B cell (primary cell): ENCODE measurements at regions not wholly inside any gene's neighbourhood (a gene's known extent, or its start where the extent isn't known, plus 50 kb on each side); places are given as distances from the start of the nearest gene placed in this dataset.

Experiments used
- ATAC-seq: fragments of 200-7000 bp; cut with Tn5 transposase; one replicate; pipeline ENCODE4 v1.10.0; 2021; ENCODE audit warnings: low read depth, mild to moderate bottlenecking, moderate number of reproducible peaks, moderate library complexity
- CTCF ChIA-PET: fragments of 350-600 bp; sonication (Branson Sonifier 250); formaldehyde crosslinking; loops from one replicate; lab custom pipeline; 2021; ENCODE audit warnings: antibody characterized with exemption, inconsistent platforms; lab: Charles Lee
- POLR2A ChIA-PET: fragments of 350-600 bp; sonication (Branson Sonifier 250); formaldehyde crosslinking; loops from one replicate; lab custom pipeline; 2021; ENCODE audit warnings: antibody characterized with exemption; lab: Charles Lee
- DNase-seq: peaks from one replicate; pipeline ENCODE4 v3.0.0; 2013
- H2AFZ ChIP-seq: 2 replicates; pipeline ENCODE4 v1.6.1; 2012; ENCODE audit warnings: mild to moderate bottlenecking, low read depth, low read length; ENCODE audit not compliant: insufficient read depth, poor library complexity, severe bottlenecking
- H3K27ac ChIP-seq, 2 donors: 1 replicate in 1 of 2; 2 replicates in 1 of 2; pipeline ENCODE4 v1.5.1; 2012 to 2013; ENCODE audit warnings: low read length in 2 of 2, mild to moderate bottlenecking in 2 of 2, moderate library complexity in 1 of 2
- H3K27me3 ChIP-seq, 4 experiments: fragments of 200-600 bp in 1 of 4; sonication (generic) in 1 of 4; replicated peaks in 1 of 4; 1 replicate in 2 of 4; 2 replicates in 2 of 4; pipeline versions ENCODE4 v1.6.1 to v1.7.0; 2013 to 2016; ENCODE audit warnings: low read length in 3 of 4, mild to moderate bottlenecking in 2 of 4, mixed read lengths in 1 of 4, moderate library complexity in 1 of 4; ENCODE audit not compliant: insufficient read depth in 4 of 4, control insufficient read depth in 3 of 4; ENCODE audit errors: control extremely low read depth in 1 of 4
- H3K36me3 ChIP-seq, 2 experiments: replicated peaks in 1 of 2; 1 replicate in 1 of 2; 2 replicates in 1 of 2; pipeline versions ENCODE4 v1.6.1 to v1.7.1; 2013; ENCODE audit warnings: low read length in 1 of 2; ENCODE audit not compliant: insufficient read depth in 2 of 2, control insufficient read depth in 1 of 2; ENCODE audit errors: control extremely low read depth in 1 of 2, extremely low read depth in 1 of 2
- H3K4me1 ChIP-seq, 2 donors: fragments of 200-600 bp in 1 of 2; sonication (generic) in 1 of 2; 1 replicate in 1 of 2; 2 replicates in 1 of 2; pipeline versions ENCODE4 v1.5.1 to v1.6.1; 2013 to 2017; ENCODE audit warnings: low read length in 2 of 2; ENCODE audit not compliant: control insufficient read depth in 2 of 2, insufficient read depth in 2 of 2
- H3K4me2 ChIP-seq: replicated peaks from 2 replicates; pipeline ENCODE3; 2012; ENCODE audit warnings: mild to moderate bottlenecking, low read depth, low read length; ENCODE audit not compliant: poor library complexity, severe bottlenecking
- H3K4me3 ChIP-seq, 5 experiments: fragments of 200-600 bp in 1 of 5; sonication (generic) in 1 of 5; 1 replicate in 3 of 5; 2 replicates in 2 of 5; pipeline versions ENCODE4 v1.5.1 to v1.7.0; 2011 to 2016; ENCODE audit warnings: low read length in 4 of 5, mild to moderate bottlenecking in 4 of 5, low read depth in 2 of 5, control low read depth in 1 of 5, moderate library complexity in 1 of 5; ENCODE audit not compliant: insufficient read depth in 1 of 5; ENCODE audit errors: control extremely low read depth in 1 of 5, extremely low read depth in 1 of 5
- H3K79me2 ChIP-seq: fragments of 200-600 bp; sonication (generic); one replicate; pipeline ENCODE4 v1.6.0; 2016; ENCODE audit warnings: low read length; ENCODE audit not compliant: control insufficient read depth, insufficient read depth
- H3K9ac ChIP-seq: fragments of 200-600 bp; sonication (generic); 2 replicates; pipeline ENCODE4 v1.6.1; 2017; ENCODE audit warnings: mild to moderate bottlenecking, low read length, moderate library complexity
- H3K9me3 ChIP-seq, 3 donors: one replicate each; pipeline versions ENCODE4 v1.6.1 to v1.7.1; 2013; ENCODE audit warnings: low read length in 2 of 3; ENCODE audit not compliant: control insufficient read depth in 2 of 3, insufficient read depth in 1 of 3; ENCODE audit errors: control extremely low read depth in 1 of 3
- H4K20me1 ChIP-seq: 2 replicates; pipeline ENCODE4 v1.6.0; 2012; ENCODE audit warnings: mild to moderate bottlenecking, low read length; ENCODE audit not compliant: insufficient read depth, control insufficient read depth, poor library complexity, severe bottlenecking
- H3K27ac Mint-ChIP-seq: one replicate; pipeline ENCODE4 v1.8.0; 2021; ENCODE audit warnings: mixed read lengths
- H3K27me3 Mint-ChIP-seq: one replicate; pipeline ENCODE4 v1.8.0; 2021; ENCODE audit warnings: mixed read lengths
- H3K4me1 Mint-ChIP-seq: one replicate; pipeline ENCODE4 v1.8.0; 2021; ENCODE audit warnings: mixed read lengths
- H3K4me3 Mint-ChIP-seq: one replicate; pipeline ENCODE4 v1.8.0; 2021; ENCODE audit warnings: mixed read lengths
- H3K9me3 Mint-ChIP-seq: one replicate; pipeline ENCODE4 v1.8.0; 2022; ENCODE audit warnings: mixed read lengths; ENCODE audit not compliant: insufficient read depth
- EZH2 ChIP-seq: IDR thresholded peaks from 2 replicates; pipeline ENCODE4 v1.6.1; 2012; ENCODE audit warnings: borderline replicate concordance, low read depth, mild to moderate bottlenecking, moderate library complexity, low read length; ENCODE audit not compliant: insufficient read depth, poor library complexity, severe bottlenecking
- WGBS: methylation state at CpG from one replicate; pipeline ENCODE4 v1.1.5; 2013; ENCODE audit warnings: missing lambda C conversion rate; ENCODE audit not compliant: insufficient coverage; 5-methylcytosine and 5-hydroxymethylcytosine counted together
- intact Hi-C: fragments of 100-400 bp; cut with micrococcal nuclease; formaldehyde crosslinking; loops from one replicate; pipeline ENCODE4 v1.10.0; 2022
- TF ChIP-seq, protein P1 (sequence below): fragments of 200-600 bp; IDR thresholded peaks from one replicate; pipeline ENCODE4 v1.8.0; 2022; ENCODE audit warnings: antibody characterized with exemption, mild to moderate bottlenecking

DNA sequence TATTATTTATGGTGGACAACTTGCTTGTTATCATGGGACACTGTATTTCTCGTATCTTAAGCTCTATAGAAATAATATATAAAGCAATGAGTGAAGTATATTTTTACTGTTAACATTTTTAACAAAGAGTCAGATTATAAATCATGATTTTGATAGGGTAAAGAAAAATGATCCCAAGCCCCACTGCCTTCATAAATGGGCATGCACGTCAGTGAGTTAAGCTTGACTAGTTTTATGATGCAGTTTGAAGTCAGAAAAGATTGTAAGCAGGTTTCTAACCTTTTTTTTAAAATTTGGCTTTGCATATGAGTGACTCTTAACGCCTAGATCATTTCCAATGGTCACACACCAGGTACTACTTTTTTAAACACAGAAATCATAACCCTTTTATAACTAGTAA is 152.8 kb downstream of the GNAT3 start:
- H3K9me3 Mint-ChIP-seq: no peaks in the 10 kb centered on the region
- H3K27me3 Mint-ChIP-seq: no peaks in the 10 kb centered on the region
- Histone ChIP-seq H3K79me2 (no peaks in the 10 kb centered on the region), H3K27ac (no peak overlapping the region), H3K27me3 (no peaks in the 10 kb centered on the region), H3K36me3 (no peaks in the 10 kb centered on the region), H3K4me2 (no peak overlapping the region), H3K4me3 (no peak overlapping the region), H2AFZ (no peak overlapping the region), H3K9me3 (no peaks in the 10 kb centered on the region), H3K4me1 (no peaks in the 10 kb centered on the region), H4K20me1 (no peaks in the 10 kb centered on the region), H3K9ac (no peak overlapping the region)
- WGBS: no CpG with 5 or more reads among the region's 3 CpGs
- ChIA-PET POLR2A (no interaction called here), CTCF (no interaction called here)
- TF ChIP-seq, protein P1, sequence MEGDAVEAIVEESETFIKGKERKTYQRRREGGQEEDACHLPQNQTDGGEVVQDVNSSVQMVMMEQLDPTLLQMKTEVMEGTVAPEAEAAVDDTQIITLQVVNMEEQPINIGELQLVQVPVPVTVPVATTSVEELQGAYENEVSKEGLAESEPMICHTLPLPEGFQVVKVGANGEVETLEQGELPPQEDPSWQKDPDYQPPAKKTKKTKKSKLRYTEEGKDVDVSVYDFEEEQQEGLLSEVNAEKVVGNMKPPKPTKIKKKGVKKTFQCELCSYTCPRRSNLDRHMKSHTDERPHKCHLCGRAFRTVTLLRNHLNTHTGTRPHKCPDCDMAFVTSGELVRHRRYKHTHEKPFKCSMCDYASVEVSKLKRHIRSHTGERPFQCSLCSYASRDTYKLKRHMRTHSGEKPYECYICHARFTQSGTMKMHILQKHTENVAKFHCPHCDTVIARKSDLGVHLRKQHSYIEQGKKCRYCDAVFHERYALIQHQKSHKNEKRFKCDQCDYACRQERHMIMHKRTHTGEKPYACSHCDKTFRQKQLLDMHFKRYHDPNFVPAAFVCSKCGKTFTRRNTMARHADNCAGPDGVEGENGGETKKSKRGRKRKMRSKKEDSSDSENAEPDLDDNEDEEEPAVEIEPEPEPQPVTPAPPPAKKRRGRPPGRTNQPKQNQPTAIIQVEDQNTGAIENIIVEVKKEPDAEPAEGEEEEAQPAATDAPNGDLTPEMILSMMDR: no peak
- no peak for TF ChIP-seq EZH2
- ATAC-seq (no peak), DNase-seq (no peak)
- H3K4me1 Mint-ChIP-seq: no peaks in the 10 kb centered on the region
- H3K27ac Mint-ChIP-seq: no peak overlapping the region
- H3K4me3 Mint-ChIP-seq: no peak overlapping the region
- intact Hi-C loops: no loop called here

DNA sequence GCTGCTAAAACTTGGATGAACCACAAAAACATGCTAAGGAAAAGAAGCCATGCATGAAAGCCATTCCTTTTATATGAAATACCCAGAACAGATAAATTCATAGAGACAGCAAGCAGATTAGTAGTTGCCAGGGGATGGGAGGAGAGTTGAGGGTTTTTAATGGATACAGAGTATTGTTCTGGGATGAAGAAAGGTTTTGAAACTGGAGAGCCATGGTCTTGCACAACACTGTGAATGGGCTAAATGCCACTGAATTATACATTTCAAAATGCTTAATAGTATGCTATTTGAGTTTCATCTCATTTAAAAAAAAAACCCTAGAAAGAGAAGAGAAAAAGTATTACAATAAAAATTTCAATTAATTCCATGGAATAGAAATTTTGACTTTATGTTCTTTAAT is 154.3 kb downstream of the GNAT3 start:
- H3K4me1 Mint-ChIP-seq: no peaks in the 10 kb centered on the region
- intact Hi-C loops: no loop called here

More for the DNA sequence above, 154.3 kb downstream of the GNAT3 start:
- CTCF ChIA-PET: no interaction called here
- Histone ChIP-seq H3K4me2 (no peak overlapping the region), H4K20me1 (no peaks in the 10 kb centered on the region), H3K27ac (no peak overlapping the region), H3K9me3 (no peaks in the 10 kb centered on the region), H3K4me1 (no peaks in the 10 kb centered on the region), H3K4me3 (no peak overlapping the region), H3K27me3 (no peaks in the 10 kb centered on the region), H3K36me3 (no peaks in the 10 kb centered on the region), H2AFZ (no peak overlapping the region), H3K79me2 (no peaks in the 10 kb centered on the region), H3K9ac (no peak overlapping the region)
- DNase-seq (no peak), ATAC-seq (no peak)
- Mint-ChIP-seq H3K4me3 (no peak overlapping the region), H3K27ac (no peak overlapping the region), H3K27me3 (no peaks in the 10 kb centered on the region), H3K9me3 (no peaks in the 10 kb centered on the region)
- no peak for TF ChIP-seq EZH2
- TF ChIP-seq, protein P1: no peak
- POLR2A ChIA-PET: no interaction called here
